ENCODE measurements at regions not wholly inside any gene's neighbourhood (a gene's known extent, or its start where the extent isn't known, plus 50 kb on each side); places are given as distances from the start of the nearest gene placed in this dataset.

GRCh38 chr21:38651570-38651969, 153.3 kb upstream of the ERG start:
- H3K9me3 ChIP-seq (replicated peaks in 1 of 3) = no peaks in the 10 kb centered on the region
- TF ChIP-seq CTCF (IDR thresholded peaks at IDR 0.05) (no peak), POLR2A (IDR thresholded peaks at IDR 0.05) (no peak)
- intact Hi-C loops (cut with DNase I) = no loop called here
- no peak overlapping the region for H3K27ac ChIP-seq
- no peaks in the 10 kb centered on the region for H3K36me3 ChIP-seq (replicated peaks in 1 of 2)
- H3K27me3 ChIP-seq = peaks cover 17% of the 10 kb centered on the region
- DNase-seq = no peak
- no peak overlapping the region for H3K4me3 ChIP-seq
- 78 to 87% (median 85%) methylated on average over 6 of the region's 6 CpGs for WGBS, 4 donors
- no peaks in the 10 kb centered on the region for H3K4me1 ChIP-seq (replicated peaks in 1 of 2)

- no peak for DNase-seq
- Histone ChIP-seq H3K27me3 (peaks cover 22% of the 10 kb centered on the region), H3K9me3 (replicated peaks in 1 of 3) (no peaks in the 10 kb centered on the region), H3K27ac (no peak overlapping the region), H3K36me3 (replicated peaks in 1 of 2) (no peaks in the 10 kb centered on the region), H3K4me3 (no peak overlapping the region), H3K4me1 (replicated peaks in 1 of 2) (no peaks in the 10 kb centered on the region)
- TF ChIP-seq CTCF (IDR thresholded peaks at IDR 0.05) (no peak), POLR2A (IDR thresholded peaks at IDR 0.05) (no peak)
- WGBS, 4 donors = 69 to 79% (median 75%) methylated on average over 6 of the region's 6 CpGs
- intact Hi-C loops (cut with DNase I) = no loop called here
These were observed 153.3 kb upstream of the ETS2 start for GRCh38 chr21:38652396-38652795.

- TF ChIP-seq POLR2A (IDR thresholded peaks at IDR 0.05) = no peak
- no peak for TF ChIP-seq CTCF (IDR thresholded peaks at IDR 0.05)
- intact Hi-C loops (cut with DNase I) = no loop called here
- no peak for DNase-seq
- H3K4me1 ChIP-seq (replicated peaks in 1 of 2) = no peaks in the 10 kb centered on the region
- 63 to 88% (median 74%) methylated on average over 1 of the region's 1 CpG for WGBS, 4 donors
- H3K36me3 ChIP-seq (replicated peaks in 1 of 2) = no peaks in the 10 kb centered on the region
- peaks cover 36% of the 10 kb centered on the region for H3K27me3 ChIP-seq
- no peaks in the 10 kb centered on the region for H3K9me3 ChIP-seq (replicated peaks in 1 of 3)
- no peak overlapping the region for H3K4me3 ChIP-seq
- no peak overlapping the region for H3K27ac ChIP-seq
These were observed 151.1 kb upstream of the ETS2 start for GRCh38 chr21:38654580-38654979.

GRCh38 chr21:38658511-38658910, 147.2 kb upstream of the ETS2 start:
- no peaks in the 10 kb centered on the region for H3K4me1 ChIP-seq (replicated peaks in 1 of 2)
- 40 to 55% (median 52%) methylated on average over 4 of the region's 4 CpGs for WGBS, 4 donors
- H3K9me3 ChIP-seq (replicated peaks in 1 of 3) = no peaks in the 10 kb centered on the region
- H3K27ac ChIP-seq = no peak overlapping the region
- no peak overlapping the region for H3K4me3 ChIP-seq
- intact Hi-C loops (cut with DNase I) = no loop called here
- peaks cover 44% of the 10 kb centered on the region for H3K27me3 ChIP-seq
- TF ChIP-seq POLR2A (IDR thresholded peaks at IDR 0.05) = no peak
- no peak for TF ChIP-seq CTCF (IDR thresholded peaks at IDR 0.05)
- no peaks in the 10 kb centered on the region for H3K36me3 ChIP-seq (replicated peaks in 1 of 2)
- no peak for DNase-seq
